Activated naive CD8-positive, alpha-beta T cell treated with anti-CD3 and anti-CD28 coated beads, Interleukin-2, amount 50 U/mL, for 24 hours (primary cell): ENCODE measurements at regions not wholly inside any gene's neighbourhood (a gene's known extent, or its start where the extent isn't known, plus 50 kb on each side); places are given as distances from the start of the nearest gene placed in this dataset.
"Not testable (repeated sequence)": the region's sequence is repeated elsewhere in the genome, so short reads cannot be mapped to it uniquely, and the experiment has no call there.

Experiments
- ATAC-seq: fragments of 150-1000 bp; cut with Tn5 transposase; one replicate; pipeline ENCODE4 v1.10.0; 2021
- DNase-seq: peaks from one replicate; pipeline ENCODE4 v3.0.0; 2021
- H3K27ac Mint-ChIP-seq: one replicate; pipeline ENCODE4 v1.8.0; 2021; ENCODE audit warnings: mild to moderate bottlenecking, mixed read lengths
- H3K27me3 Mint-ChIP-seq: one replicate; pipeline ENCODE4 v1.8.0; 2021; ENCODE audit warnings: mixed read lengths
- H3K36me3 Mint-ChIP-seq: one replicate; pipeline ENCODE4 v1.8.0; 2021; ENCODE audit warnings: low read depth, mixed read lengths
- H3K4me1 Mint-ChIP-seq: one replicate; pipeline ENCODE4 v1.8.0; 2021; ENCODE audit warnings: mixed read lengths
- H3K4me3 Mint-ChIP-seq: one replicate; pipeline ENCODE4 v1.8.0; 2021; ENCODE audit warnings: mild to moderate bottlenecking, moderate library complexity, mixed read lengths
- H3K9me3 Mint-ChIP-seq: one replicate; pipeline ENCODE4 v1.8.0; 2021; ENCODE audit warnings: mixed read lengths

DNA sequence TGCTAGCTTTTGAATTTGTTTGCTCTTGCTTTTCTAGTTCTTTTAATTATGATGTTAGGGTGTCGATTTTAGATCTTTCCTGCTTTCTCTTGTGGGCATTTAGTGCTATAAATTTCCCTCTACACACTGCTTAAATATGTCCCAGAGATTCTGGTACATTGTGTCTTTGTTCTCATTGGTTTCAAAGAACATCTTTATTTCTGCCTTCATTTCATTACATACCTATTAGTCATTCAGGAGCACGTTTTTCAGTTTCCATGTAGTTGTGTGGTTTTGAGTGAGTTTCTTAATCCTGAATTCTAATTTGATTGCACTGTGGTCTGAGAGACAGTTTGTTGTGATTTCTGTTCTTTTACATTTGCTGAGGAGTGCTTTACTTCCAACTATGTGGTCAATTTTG lies 51.2 kb upstream of the MB21D2 start:
- H3K4me3 Mint-ChIP-seq, H3K27me3 Mint-ChIP-seq, H3K27ac Mint-ChIP-seq: not testable (repeated sequence)

DNA sequence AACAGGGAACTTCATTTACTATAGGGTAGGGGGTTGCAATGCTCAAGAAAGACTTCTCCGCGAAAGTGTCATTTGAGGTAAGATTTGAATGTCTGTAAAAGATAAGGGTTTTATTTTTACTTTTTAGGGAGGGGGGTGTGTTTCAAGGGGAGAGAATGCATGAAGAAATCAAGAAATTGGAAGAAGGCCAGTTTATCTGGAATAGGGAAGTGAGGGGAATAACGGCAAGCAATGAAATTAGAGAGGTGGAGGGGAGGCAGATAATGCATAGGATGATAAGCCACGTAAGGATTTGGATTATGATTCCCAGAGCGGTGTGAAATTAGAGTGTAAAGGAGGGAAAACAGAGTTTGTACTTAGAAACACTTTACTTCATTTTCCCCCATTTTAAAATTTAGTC lies 63.0 kb upstream of the MB21D2 start:
- no peak overlapping the region for H3K27ac Mint-ChIP-seq
- no peak for ATAC-seq
- H3K27me3 Mint-ChIP-seq = no peaks in the 10 kb centered on the region
- no peak overlapping the region for H3K4me3 Mint-ChIP-seq
- no peaks in the 10 kb centered on the region for H3K4me1 Mint-ChIP-seq
- no peak for DNase-seq
- peaks cover 9% of the 10 kb centered on the region for H3K9me3 Mint-ChIP-seq
- no peaks in the 10 kb centered on the region for H3K36me3 Mint-ChIP-seq

More for the DNA sequence above, 51.2 kb upstream of the MB21D2 start:
- not testable (repeated sequence) for H3K36me3 Mint-ChIP-seq, DNase-seq, ATAC-seq, H3K4me1 Mint-ChIP-seq
- peaks cover 21% of the 10 kb centered on the region for H3K9me3 Mint-ChIP-seq

DNA sequence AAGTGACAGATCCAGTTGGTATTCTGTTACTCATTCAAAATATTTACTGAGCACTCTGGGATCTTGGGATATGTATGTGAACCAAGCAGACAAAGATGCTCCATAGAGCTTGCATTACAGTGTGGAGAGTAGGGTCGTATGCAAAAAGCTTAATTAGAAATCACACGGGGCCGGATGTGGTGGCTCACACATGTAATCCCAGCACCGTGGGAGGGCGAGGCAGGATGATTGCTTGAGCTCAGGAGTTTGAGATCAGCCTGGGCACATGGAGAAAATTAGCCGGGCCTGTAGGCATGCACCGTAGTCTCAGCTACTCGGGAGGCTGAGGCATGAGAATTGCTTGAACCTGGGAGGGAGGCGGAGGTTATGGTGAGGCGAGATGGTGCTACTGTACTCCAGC lies 68.7 kb upstream of the MB21D2 start:
- DNase-seq (no peak), ATAC-seq (no peak)
- Mint-ChIP-seq H3K4me1 (no peaks in the 10 kb centered on the region), H3K4me3 (no peak overlapping the region), H3K9me3 (no peaks in the 10 kb centered on the region), H3K36me3 (no peaks in the 10 kb centered on the region), H3K27ac (no peak overlapping the region), H3K27me3 (no peaks in the 10 kb centered on the region)

DNA sequence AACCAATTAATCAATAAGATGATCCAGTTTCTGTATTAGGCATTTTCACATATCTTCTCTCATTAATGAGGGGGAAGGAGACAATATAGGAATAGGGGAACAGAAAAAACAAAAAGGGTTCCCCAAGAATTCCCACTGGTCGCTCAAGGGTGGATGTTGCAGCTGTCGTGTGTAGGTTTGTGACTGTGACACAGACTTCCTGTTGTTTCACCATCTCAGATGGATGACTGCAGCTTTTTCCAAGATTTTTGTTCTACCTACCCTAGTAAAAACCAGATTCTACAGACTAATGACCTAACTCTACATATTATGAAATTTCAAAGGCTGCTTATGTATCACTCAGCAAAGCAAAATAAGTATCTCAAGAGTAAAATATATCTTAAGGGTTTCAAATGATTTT lies 73.7 kb upstream of the MB21D2 start:
- H3K36me3 Mint-ChIP-seq = no peaks in the 10 kb centered on the region
- H3K9me3 Mint-ChIP-seq = no peaks in the 10 kb centered on the region
- ATAC-seq (no peak), DNase-seq (no peak)
- H3K27me3 Mint-ChIP-seq = no peaks in the 10 kb centered on the region
- no peak overlapping the region for H3K27ac Mint-ChIP-seq
- H3K4me3 Mint-ChIP-seq = no peak overlapping the region
- H3K4me1 Mint-ChIP-seq = peaks cover 2% of the 10 kb centered on the region

DNA sequence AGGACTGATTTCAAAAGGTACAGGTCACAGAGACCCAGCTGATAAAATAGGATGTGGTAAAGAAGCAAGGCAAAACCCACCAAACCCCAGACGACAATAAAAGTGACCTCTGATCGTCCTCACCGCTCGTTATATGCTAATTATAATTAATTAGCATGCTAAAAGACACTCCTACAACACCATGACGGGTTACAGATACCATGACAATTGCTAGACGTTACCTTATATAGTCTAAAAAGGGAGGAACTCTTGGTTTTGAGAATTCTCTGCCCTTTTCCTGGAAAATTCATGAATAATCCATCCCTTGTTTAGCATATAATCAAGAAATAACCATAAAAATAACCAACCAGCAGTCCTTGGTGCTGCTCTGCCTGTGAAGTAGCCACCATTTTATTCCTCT lies 74.7 kb upstream of the MB21D2 start:
- H3K4me3 Mint-ChIP-seq = no peak overlapping the region
- H3K36me3 Mint-ChIP-seq = no peaks in the 10 kb centered on the region
- no peak overlapping the region for H3K27ac Mint-ChIP-seq
- H3K9me3 Mint-ChIP-seq = no peaks in the 10 kb centered on the region
- DNase-seq (no peak), ATAC-seq (no peak)
- peaks cover 2% of the 10 kb centered on the region for H3K27me3 Mint-ChIP-seq
- H3K4me1 Mint-ChIP-seq = peaks cover 2% of the 10 kb centered on the region

GRCh38 chr3:192993411-192993810 lies 75.8 kb upstream of the MB21D2 start:
- no peak overlapping the region for H3K27ac Mint-ChIP-seq
- H3K4me1 Mint-ChIP-seq = peaks cover 2% of the 10 kb centered on the region
- no peak for ATAC-seq
- H3K36me3 Mint-ChIP-seq = no peaks in the 10 kb centered on the region
- H3K27me3 Mint-ChIP-seq = peaks cover 2% of the 10 kb centered on the region
- H3K9me3 Mint-ChIP-seq = no peaks in the 10 kb centered on the region
- H3K4me3 Mint-ChIP-seq = no peak overlapping the region
- DNase-seq = no peak

DNA sequence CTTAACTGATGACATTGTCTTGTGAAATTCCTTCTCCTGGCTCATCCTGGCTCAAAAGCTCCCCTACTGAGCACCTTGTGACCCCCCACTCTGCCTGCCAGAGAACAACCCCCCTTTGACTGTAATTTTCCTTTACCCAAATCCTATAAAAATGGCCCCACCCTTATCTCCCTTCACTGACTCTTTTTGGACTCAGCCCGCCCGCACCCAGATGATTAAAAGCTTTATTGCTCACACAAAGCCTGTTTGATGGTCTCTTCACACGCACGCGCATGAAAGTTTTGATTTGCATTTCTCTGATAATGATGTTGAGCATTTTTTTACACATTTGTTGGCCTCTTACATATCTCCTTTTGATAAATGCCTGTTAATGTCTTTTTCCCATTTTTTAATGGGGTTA lies 83.5 kb upstream of the MB21D2 start:
- H3K4me1 Mint-ChIP-seq, H3K4me3 Mint-ChIP-seq, H3K27me3 Mint-ChIP-seq, H3K9me3 Mint-ChIP-seq, H3K27ac Mint-ChIP-seq, H3K36me3 Mint-ChIP-seq, ATAC-seq, DNase-seq: not testable (repeated sequence)

DNA sequence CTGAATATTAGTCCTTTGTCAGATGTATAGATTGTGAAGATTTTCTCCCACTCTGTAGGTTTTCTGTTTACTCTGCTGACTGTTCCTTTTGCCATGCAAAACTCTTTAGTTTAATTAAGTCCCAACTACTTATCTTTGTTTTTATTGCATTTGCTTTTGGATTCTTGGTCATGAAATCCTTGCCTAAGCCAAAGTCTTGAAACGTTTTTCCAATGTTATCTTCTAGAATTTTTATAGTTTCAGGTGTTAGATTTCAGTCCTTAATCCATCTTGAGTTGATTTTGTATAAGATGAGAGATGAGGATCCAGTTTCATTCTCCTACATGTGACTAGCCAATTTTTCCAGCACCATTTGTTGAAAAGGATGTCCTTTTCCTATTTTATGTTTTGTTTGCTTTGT lies 86.0 kb upstream of the MB21D2 start:
- H3K9me3 Mint-ChIP-seq, H3K27me3 Mint-ChIP-seq, H3K4me1 Mint-ChIP-seq, H3K27ac Mint-ChIP-seq, H3K36me3 Mint-ChIP-seq, ATAC-seq, H3K4me3 Mint-ChIP-seq, DNase-seq: not testable (repeated sequence)

DNA sequence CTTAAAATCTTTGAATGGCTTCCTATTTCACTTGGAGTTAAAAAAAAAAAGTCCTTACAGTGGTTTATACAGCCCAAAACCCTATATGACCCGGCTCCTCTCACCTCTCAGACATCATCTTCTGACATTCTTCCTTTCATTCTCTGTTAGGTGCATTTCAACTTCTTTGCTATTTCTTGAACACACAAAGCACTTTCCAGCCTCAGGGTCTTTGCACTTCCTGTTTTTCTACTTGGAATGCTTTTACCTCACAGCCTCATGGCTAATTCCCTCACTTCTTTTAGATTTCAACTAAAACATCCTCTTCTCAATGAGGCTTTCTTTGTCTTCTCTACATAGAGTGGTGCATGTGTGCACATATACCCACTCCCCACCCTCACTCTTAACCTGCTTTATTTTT lies 91.0 kb upstream of the MB21D2 start:
- H3K4me1 Mint-ChIP-seq = no peaks in the 10 kb centered on the region
- no peak overlapping the region for H3K4me3 Mint-ChIP-seq
- DNase-seq = no peak
- no peak overlapping the region for H3K27ac Mint-ChIP-seq
- peaks cover 11% of the 10 kb centered on the region for H3K9me3 Mint-ChIP-seq
- H3K27me3 Mint-ChIP-seq = peaks cover 2% of the 10 kb centered on the region
- ATAC-seq = no peak
- H3K36me3 Mint-ChIP-seq = no peaks in the 10 kb centered on the region

DNA sequence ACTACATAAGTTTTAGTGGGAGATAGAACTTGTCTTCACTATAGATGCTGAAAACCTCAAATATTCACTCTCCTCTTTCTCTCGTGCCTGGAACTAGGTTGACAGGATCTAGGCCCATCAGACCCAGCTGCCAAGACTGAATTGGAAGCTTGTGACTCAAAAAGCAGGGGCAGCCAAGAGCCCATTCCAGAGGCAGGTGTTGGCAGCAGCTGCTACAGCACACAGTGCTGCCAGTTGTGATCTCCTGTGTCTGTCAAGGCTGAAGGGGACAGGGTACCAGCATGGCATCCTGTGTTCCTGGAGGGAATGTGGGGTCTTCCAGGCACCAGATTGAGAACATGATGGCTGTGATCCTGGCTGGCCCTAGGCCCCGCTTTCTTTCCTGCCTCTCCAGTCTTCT lies 92.5 kb upstream of the MB21D2 start:
- Mint-ChIP-seq H3K4me3 (no peak overlapping the region), H3K9me3 (peaks cover 11% of the 10 kb centered on the region), H3K27me3 (peaks cover 4% of the 10 kb centered on the region), H3K4me1 (no peaks in the 10 kb centered on the region), H3K27ac (no peak overlapping the region), H3K36me3 (no peaks in the 10 kb centered on the region)
- DNase-seq (no peak), ATAC-seq (no peak)

- Mint-ChIP-seq H3K4me1 (no peaks in the 10 kb centered on the region), H3K4me3 (no peak overlapping the region), H3K27ac (no peak overlapping the region), H3K9me3 (peaks cover 11% of the 10 kb centered on the region), H3K36me3 (no peaks in the 10 kb centered on the region), H3K27me3 (peaks cover 10% of the 10 kb centered on the region)
- DNase-seq (no peak), ATAC-seq (no peak)
Observed at GRCh38 chr3:193011958-193012357, 94.3 kb upstream of the MB21D2 start.

DNA sequence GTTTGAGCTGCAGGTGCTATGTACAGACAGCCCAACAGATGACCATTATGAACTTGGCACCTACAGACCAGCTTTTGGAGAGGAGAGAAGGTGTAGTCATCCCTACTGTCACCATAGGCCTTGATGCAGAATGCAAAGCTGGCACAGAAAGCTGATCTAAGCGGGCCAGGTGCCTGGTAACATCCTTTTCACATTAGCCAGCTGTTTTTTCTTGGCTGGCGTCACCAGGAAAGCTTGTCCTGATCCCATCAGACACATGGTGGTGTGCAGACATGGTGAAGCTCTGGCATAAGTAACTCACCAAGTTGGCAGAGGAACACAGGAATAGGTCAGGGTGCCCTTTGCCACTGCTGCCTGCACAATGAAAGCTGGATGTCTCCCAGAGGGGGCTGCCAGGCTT lies 97.2 kb upstream of the MB21D2 start:
- no peak overlapping the region for H3K27ac Mint-ChIP-seq
- no peaks in the 10 kb centered on the region for H3K36me3 Mint-ChIP-seq
- H3K9me3 Mint-ChIP-seq = peaks cover 7% of the 10 kb centered on the region
- peaks cover 11% of the 10 kb centered on the region for H3K27me3 Mint-ChIP-seq
- no peaks in the 10 kb centered on the region for H3K4me1 Mint-ChIP-seq
- H3K4me3 Mint-ChIP-seq = no peak overlapping the region
- DNase-seq (no peak), ATAC-seq (no peak)

- H3K9me3 Mint-ChIP-seq = peaks cover 7% of the 10 kb centered on the region
- no peaks in the 10 kb centered on the region for H3K4me1 Mint-ChIP-seq
- no peak overlapping the region for H3K4me3 Mint-ChIP-seq
- DNase-seq (no peak), ATAC-seq (no peak)
- H3K27ac Mint-ChIP-seq = no peak overlapping the region
- H3K36me3 Mint-ChIP-seq = no peaks in the 10 kb centered on the region
- H3K27me3 Mint-ChIP-seq = peaks cover 11% of the 10 kb centered on the region
Observed at GRCh38 chr3:193016437-193016901, 98.8 kb upstream of the MB21D2 start.

GRCh38 chr3:193021506-193022010 lies 103.9 kb upstream of the MB21D2 start:
- H3K27ac Mint-ChIP-seq = no peak overlapping the region
- H3K4me3 Mint-ChIP-seq = no peak overlapping the region
- H3K27me3 Mint-ChIP-seq = peaks cover 3% of the 10 kb centered on the region
- no peak for ATAC-seq
- DNase-seq = no peak
- no peaks in the 10 kb centered on the region for H3K36me3 Mint-ChIP-seq
- H3K9me3 Mint-ChIP-seq = no peaks in the 10 kb centered on the region
- H3K4me1 Mint-ChIP-seq = no peaks in the 10 kb centered on the region

- Mint-ChIP-seq H3K27me3 (no peaks in the 10 kb centered on the region), H3K4me3 (no peak overlapping the region), H3K9me3 (no peaks in the 10 kb centered on the region), H3K4me1 (no peaks in the 10 kb centered on the region), H3K27ac (no peak overlapping the region), H3K36me3 (no peaks in the 10 kb centered on the region)
- ATAC-seq = no peak
- DNase-seq = no peak
Observed at GRCh38 chr3:193023218-193023617, 105.6 kb upstream of the MB21D2 start.

GRCh38 chr3:193028258-193028657 lies 110.6 kb upstream of the MB21D2 start:
- no peak for DNase-seq
- Mint-ChIP-seq H3K4me1 (peaks cover 8% of the 10 kb centered on the region), H3K4me3 (no peak overlapping the region), H3K27ac (no peak overlapping the region), H3K9me3 (no peaks in the 10 kb centered on the region), H3K27me3 (no peaks in the 10 kb centered on the region), H3K36me3 (no peaks in the 10 kb centered on the region)
- no peak for ATAC-seq
